T-helper 1 cell treated with Interleukin-12 subunit alpha and Interleukin-12 subunit beta and Interleukin-4 antibody, amounts not matched to agents 30 μg/mL and 1 μg/mL, for 36 hours (primary cell): ENCODE measurements at regions not wholly inside any gene's neighbourhood (a gene's known extent, or its start where the extent isn't known, plus 50 kb on each side); places are given as distances from the start of the nearest gene placed in this dataset.
"Not testable (repeated sequence)": the region's sequence is repeated elsewhere in the genome, so short reads cannot be mapped to it uniquely, and the experiment has no call there.

ENCODE experiments used
- H3K27ac Mint-ChIP-seq: one replicate; pipeline ENCODE4 v1.8.0; 2021; ENCODE audit warnings: mild to moderate bottlenecking, mixed read lengths
- H3K27me3 Mint-ChIP-seq: one replicate; pipeline ENCODE4 v1.8.0; 2021; ENCODE audit warnings: low read depth, mixed read lengths
- H3K36me3 Mint-ChIP-seq: one replicate; pipeline ENCODE4 v1.8.0; 2021; ENCODE audit warnings: low read depth, mixed read lengths
- H3K4me1 Mint-ChIP-seq: one replicate; pipeline ENCODE4 v1.8.0; 2021; ENCODE audit warnings: low read depth, mixed read lengths
- H3K4me3 Mint-ChIP-seq: one replicate; pipeline ENCODE4 v1.8.0; 2021; ENCODE audit warnings: mild to moderate bottlenecking, moderate library complexity, mixed read lengths
- H3K9me3 Mint-ChIP-seq: one replicate; pipeline ENCODE4 v1.8.0; 2021; ENCODE audit warnings: mixed read lengths

DNA sequence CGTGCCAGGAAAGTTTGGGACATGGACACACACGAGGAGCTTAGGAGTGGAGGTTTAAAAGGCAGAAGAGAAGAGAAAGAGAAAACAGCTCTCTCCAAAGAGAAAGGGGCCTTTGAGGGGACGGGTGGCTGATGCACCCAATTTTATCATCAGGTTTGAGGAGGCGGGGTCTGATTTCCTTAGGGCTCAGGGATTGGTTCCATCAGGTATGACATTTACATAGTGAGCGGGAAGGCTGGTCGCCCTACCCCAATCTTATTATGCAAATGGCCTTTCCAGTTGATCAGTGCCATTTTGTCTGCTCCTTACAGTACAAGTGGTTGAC, 749.1 kb upstream of the TPTE start:
- Mint-ChIP-seq H3K9me3 (peaks cover 32% of the 10 kb centered on the region), H3K36me3 (peaks cover 6% of the 10 kb centered on the region), H3K27ac (no peak overlapping the region), H3K27me3 (no peaks in the 10 kb centered on the region), H3K4me3 (no peak overlapping the region), H3K4me1 (no peaks in the 10 kb centered on the region)

DNA sequence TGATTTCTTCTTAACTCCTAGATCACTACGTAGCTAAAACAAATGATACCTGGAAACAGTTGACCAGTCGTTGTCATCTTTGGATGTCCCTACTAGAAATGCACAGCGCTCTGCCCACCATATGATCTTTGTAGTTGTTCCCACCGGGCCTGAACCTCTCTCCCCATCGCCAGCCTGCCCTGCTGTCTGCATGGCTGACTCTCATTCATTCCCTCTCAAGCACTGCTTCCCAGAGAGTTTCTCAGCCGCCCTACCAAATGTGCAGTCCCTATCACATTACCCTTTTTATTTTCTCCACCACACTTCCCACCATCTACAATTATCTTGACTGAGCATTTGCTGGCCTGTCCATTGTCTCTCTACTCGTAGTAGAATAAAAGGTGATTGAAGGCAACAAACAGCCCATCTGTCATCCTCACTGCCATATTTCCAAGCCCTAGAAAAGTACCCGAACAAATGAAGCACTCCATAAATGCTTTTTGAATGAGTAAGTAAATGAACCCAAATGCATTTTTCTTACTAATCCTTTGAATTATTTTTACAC, 748.4 kb upstream of the TPTE start:
- H3K27ac Mint-ChIP-seq, H3K36me3 Mint-ChIP-seq, H3K4me1 Mint-ChIP-seq, H3K27me3 Mint-ChIP-seq, H3K4me3 Mint-ChIP-seq: not testable (repeated sequence)
- H3K9me3 Mint-ChIP-seq: peaks cover 38% of the 10 kb centered on the region

DNA sequence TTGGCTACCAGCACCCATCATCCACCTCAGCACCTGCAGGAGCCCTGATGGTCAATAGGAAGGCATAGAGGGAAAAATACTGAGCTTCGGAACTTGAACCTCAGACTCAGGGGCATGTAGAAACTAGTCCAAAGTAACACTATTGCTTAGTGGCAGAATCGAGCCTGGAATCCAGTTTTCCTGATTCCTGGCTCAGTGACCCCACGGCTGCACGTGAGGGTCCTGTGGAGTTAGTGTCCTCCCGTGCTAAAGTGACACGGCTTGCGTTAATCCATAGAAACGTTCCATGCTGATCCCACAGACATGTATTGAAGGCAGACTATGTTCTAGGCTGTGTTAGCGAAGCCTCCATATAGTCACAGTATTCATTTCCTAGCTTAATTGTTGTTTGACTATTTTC, 747.0 kb upstream of the TPTE start:
- Mint-ChIP-seq H3K4me3 (no peak overlapping the region), H3K36me3 (peaks cover 6% of the 10 kb centered on the region), H3K27me3 (no peaks in the 10 kb centered on the region), H3K4me1 (no peaks in the 10 kb centered on the region), H3K9me3 (peaks cover 49% of the 10 kb centered on the region), H3K27ac (no peak overlapping the region)

DNA sequence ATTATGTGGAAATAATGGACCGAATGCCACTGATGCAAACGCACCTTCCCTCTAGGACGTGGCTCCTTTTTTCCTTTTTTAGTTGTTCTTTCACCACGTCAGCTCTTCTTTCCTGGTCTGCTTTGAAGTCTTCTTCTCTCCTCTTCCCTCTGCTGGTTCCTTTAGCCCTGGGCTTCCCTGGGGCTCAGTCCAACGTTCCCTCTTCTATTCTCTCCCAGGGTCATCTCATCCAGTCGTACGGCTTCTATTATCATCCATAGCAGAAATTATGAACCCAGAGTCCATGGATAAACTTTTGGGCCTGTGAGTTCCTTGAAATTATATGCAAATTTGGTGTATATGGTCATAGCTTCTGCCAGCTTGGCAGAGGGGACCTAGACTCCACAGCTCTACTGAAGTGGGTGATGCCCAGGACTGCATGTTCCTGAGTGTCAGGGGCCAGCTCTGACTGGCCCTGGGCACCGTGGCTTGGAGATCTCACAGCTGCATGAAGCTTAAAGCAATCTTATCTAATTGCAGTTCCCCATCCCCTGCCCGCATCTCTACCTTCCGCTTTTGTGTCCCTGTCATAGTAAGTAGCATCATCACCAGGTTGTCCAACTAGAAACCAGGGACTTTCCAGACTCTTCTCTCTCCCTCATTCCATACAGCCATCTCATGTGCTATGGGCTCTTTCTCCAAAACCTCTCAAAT, 746.3 kb upstream of the TPTE start:
- H3K9me3 Mint-ChIP-seq: peaks cover 53% of the 10 kb centered on the region
- H3K36me3 Mint-ChIP-seq, H3K4me1 Mint-ChIP-seq, H3K4me3 Mint-ChIP-seq, H3K27ac Mint-ChIP-seq, H3K27me3 Mint-ChIP-seq: not testable (repeated sequence)

DNA sequence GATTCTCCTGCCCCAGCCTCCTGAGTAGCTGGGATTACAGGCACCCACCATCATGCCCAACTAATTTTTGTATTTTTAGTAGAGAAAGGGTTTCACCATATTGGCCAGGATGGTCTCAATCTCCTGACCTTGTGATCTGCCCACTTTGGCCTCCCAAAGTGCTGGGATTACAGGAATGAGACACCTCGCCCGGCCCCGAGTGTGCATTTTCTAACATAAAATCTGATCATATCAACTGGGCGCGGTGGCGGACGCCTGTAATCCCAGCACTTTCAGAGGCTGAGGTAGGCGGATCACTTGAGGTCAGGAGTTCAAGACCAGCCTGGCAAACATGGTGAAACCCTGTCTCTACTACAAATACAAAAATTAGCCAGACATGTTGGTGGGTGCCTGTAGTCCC, 745.5 kb upstream of the TPTE start:
- not testable (repeated sequence) for H3K27ac Mint-ChIP-seq, H3K27me3 Mint-ChIP-seq, H3K4me1 Mint-ChIP-seq, H3K4me3 Mint-ChIP-seq, H3K36me3 Mint-ChIP-seq
- peaks cover 62% of the 10 kb centered on the region for H3K9me3 Mint-ChIP-seq

DNA sequence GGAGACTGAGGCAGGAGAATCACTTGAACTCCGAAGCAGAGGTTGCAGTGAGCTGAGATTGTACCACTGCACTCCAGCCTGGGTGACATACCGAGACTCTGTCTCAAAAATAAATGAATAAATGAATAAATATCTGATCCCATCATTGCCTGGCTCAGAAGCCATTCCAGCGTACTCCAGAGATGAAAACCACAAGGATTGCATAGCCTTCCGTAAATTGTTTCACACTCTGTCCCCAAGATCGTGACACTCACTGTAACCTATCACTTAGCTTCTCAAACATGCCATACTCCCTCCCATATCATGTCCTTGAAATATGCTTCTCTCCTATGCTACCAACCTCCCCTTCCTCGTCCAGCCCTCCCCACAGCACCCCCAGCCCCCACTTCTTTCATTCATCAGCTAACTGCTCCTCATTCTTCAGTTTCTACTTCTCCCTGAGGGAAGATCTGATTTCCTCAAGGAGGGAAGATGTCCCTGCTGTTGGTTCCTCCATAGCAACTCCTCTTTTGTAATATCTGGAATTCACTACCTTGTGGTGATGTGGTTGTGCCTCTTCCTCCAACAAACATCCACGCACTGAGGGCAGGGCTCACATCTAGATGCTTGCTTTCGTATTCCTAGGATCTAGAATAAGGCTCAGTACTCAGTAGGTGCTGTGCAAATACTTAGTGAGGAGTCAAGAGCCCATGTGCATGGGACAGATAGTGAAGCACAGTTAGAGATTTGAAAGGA, 744.9 kb upstream of the TPTE start:
- peaks cover 66% of the 10 kb centered on the region for H3K9me3 Mint-ChIP-seq
- not testable (repeated sequence) for H3K4me1 Mint-ChIP-seq, H3K27me3 Mint-ChIP-seq, H3K27ac Mint-ChIP-seq, H3K4me3 Mint-ChIP-seq, H3K36me3 Mint-ChIP-seq

DNA sequence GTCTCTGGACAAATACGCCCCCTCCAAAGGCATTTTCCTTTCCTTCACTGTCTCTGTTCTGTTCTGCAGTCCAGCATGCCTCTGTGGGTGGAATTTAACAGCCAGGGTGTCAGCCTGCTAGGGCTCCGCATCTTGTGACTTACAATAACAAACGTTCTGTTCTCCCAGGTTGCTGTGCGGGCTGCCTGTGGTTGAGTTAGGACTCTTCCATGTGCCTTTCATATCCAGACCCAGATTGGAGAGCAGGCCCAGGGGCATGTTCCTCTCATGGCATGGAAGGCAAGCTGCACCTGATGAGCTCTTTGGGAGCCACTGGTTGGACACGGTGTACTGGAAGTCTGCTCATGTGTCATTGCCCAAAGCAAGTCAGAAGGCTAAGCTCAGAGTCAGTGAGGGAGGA, 742.8 kb upstream of the TPTE start:
- H3K4me1 Mint-ChIP-seq, H3K27me3 Mint-ChIP-seq: not testable (repeated sequence)
- peaks cover 85% of the 10 kb centered on the region for H3K9me3 Mint-ChIP-seq

DNA sequence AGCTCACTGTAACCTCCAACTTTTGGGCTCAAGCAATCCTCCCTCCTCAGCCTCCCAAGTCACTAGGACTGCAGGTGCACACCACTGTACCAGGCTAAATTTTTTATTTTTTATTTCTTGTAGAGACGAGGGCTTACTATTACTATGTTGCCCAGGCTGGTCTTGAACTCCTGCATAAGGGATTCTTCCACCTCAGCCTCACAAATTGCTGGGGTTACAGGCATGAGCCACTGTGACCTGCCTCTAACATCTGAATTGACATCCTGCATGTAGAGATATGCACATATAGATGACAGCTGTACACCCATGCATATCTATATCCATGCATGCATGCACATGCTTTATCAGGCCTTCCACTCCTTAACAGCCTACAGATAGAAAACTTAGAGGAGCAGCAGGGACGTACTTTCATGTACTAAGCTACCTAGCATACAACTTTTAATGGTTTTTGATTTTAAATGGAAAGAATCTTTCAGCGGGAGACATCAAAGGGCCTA, 740.9 kb upstream of the TPTE start:
- H3K27ac Mint-ChIP-seq: no peak overlapping the region
- H3K36me3 Mint-ChIP-seq: peaks cover 4% of the 10 kb centered on the region
- no peaks in the 10 kb centered on the region for H3K4me1 Mint-ChIP-seq
- H3K27me3 Mint-ChIP-seq: no peaks in the 10 kb centered on the region
- H3K4me3 Mint-ChIP-seq: no peak overlapping the region
- H3K9me3 Mint-ChIP-seq: peaks cover 78% of the 10 kb centered on the region

More for the DNA sequence above, 742.8 kb upstream of the TPTE start:
- not testable (repeated sequence) for H3K27ac Mint-ChIP-seq, H3K4me3 Mint-ChIP-seq, H3K36me3 Mint-ChIP-seq

DNA sequence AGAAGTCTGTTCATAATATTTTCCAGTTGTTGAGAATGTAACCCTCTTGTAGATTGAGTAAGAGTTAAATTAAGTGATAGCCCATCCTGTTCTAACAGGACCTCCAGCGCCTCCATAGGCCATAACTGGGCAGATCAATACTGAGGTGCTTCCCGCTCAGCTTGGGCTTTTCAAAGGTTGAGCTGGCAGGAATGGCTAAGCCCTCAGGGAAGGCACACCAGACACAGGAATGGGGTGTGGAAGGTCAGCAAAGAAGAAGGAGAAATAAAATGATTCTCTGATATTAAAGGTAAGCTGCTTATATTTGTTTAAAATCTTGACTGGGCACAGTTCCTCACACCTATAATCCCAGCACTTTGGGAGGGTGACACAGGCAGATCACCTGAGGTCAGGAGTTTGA, 737.8 kb upstream of the TPTE start:
- H3K27me3 Mint-ChIP-seq, H3K27ac Mint-ChIP-seq, H3K4me3 Mint-ChIP-seq, H3K4me1 Mint-ChIP-seq, H3K36me3 Mint-ChIP-seq: not testable (repeated sequence)
- peaks cover 80% of the 10 kb centered on the region for H3K9me3 Mint-ChIP-seq

DNA sequence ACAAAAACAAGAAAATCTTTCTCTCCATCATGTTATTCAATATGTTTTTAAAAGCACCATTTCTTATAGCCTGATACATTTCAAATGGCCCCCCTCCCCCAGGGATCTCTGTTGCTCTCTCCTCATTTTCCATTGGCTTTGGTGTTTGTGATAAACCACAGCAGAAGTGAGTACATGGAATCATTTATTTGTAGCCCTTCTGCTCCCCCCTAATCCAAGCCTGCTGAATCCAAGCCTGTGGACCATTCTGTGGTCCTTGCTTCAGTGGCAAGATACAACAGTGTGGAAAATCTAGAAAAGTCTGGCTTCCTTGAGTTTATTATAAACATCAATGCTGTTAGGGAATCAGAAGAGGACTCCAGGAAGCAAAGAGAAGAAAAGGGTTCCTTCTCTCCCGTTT, 737.2 kb upstream of the TPTE start:
- H3K27me3 Mint-ChIP-seq, H3K36me3 Mint-ChIP-seq, H3K4me3 Mint-ChIP-seq, H3K4me1 Mint-ChIP-seq, H3K27ac Mint-ChIP-seq: not testable (repeated sequence)
- H3K9me3 Mint-ChIP-seq: peaks cover 82% of the 10 kb centered on the region

DNA sequence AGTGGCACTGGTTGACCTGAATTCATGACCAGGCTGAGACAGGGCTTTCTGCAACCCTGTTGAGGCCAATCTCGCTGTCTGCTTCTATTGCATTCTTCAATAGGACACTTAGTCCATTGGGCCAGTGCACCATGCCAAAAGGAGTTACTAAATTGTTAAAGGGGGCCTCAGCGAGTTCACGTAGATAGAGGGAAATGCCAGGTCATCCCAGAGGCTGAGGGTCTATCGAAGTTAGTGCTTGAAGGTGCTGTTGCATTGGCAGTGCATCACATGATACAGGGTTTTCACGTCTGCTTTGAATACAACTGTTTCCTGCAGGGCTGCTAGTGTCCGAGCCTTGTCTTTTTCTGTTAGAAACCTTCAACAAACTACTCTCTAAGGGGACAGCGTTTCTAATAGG, 735.3 kb upstream of the TPTE start:
- not testable (repeated sequence) for H3K27ac Mint-ChIP-seq, H3K36me3 Mint-ChIP-seq, H3K4me3 Mint-ChIP-seq, H3K4me1 Mint-ChIP-seq, H3K27me3 Mint-ChIP-seq
- H3K9me3 Mint-ChIP-seq: peaks cover 81% of the 10 kb centered on the region

DNA sequence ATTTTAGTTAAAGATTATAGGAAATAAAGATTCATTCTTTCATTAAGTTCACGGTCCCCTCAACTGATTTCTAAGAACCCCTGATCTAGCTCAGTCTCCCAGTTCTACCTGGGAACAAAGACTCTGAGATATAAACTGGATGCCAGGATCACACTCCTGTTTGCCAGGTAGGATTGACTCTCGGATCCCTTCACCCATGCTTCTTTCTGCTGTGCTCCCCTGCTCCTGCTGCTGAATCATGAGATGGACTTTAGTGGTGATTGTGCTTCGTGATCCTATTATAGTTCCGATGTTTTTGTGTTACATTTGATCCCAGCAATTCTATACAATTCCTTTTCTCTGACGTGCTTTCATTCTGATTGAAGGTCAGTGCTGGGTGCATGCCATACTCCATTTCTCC, 733.1 kb upstream of the TPTE start:
- not testable (repeated sequence) for H3K27ac Mint-ChIP-seq, H3K36me3 Mint-ChIP-seq, H3K4me3 Mint-ChIP-seq, H3K27me3 Mint-ChIP-seq, H3K4me1 Mint-ChIP-seq
- H3K9me3 Mint-ChIP-seq: peaks cover 81% of the 10 kb centered on the region

DNA sequence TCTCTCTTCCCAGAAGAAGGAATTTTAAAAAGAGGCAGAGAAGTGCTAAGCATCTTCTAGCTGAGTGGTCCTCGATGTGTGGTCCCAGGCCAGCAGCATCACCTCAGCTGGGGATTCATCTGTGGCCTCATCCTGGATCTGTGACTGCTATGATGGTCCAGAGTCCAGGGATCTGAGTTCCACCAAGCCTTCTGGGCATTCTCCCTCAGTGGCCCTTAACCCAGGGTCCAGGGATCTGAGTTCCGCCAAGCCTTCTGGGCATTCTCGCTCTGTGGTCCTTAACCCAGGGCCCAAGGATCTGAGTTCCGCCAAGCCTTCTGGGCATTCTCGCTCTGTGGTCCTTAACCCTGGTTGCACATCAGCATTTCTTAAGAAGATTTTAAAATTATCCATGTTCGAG, 731.0 kb upstream of the TPTE start:
- H3K9me3 Mint-ChIP-seq: peaks cover 86% of the 10 kb centered on the region
- H3K36me3 Mint-ChIP-seq: not testable (repeated sequence)

DNA sequence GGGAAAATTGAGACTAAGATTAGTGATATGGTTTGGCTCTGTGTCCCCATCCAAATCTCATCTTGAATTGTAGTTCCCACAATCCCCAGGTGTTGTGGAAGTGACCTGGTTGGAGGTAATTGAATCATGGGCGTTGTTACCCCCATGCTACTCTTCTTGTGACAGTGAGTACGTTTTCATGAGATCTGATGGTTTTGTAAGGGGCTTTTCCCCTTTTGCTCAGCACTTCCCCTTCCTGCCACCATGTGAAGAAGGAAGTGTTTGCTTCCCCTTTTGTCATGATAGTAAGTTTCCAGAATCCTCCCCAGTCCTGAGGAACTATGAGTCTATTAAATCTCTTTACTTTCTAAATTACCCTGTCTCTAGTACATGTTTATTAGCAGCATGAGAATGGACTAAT, 729.9 kb upstream of the TPTE start:
- not testable (repeated sequence) for H3K36me3 Mint-ChIP-seq, H3K27ac Mint-ChIP-seq, H3K4me1 Mint-ChIP-seq, H3K27me3 Mint-ChIP-seq, H3K4me3 Mint-ChIP-seq
- H3K9me3 Mint-ChIP-seq: peaks cover 88% of the 10 kb centered on the region

More for the DNA sequence above, 731.0 kb upstream of the TPTE start:
- not testable (repeated sequence) for H3K27me3 Mint-ChIP-seq, H3K4me3 Mint-ChIP-seq, H3K27ac Mint-ChIP-seq, H3K4me1 Mint-ChIP-seq

DNA sequence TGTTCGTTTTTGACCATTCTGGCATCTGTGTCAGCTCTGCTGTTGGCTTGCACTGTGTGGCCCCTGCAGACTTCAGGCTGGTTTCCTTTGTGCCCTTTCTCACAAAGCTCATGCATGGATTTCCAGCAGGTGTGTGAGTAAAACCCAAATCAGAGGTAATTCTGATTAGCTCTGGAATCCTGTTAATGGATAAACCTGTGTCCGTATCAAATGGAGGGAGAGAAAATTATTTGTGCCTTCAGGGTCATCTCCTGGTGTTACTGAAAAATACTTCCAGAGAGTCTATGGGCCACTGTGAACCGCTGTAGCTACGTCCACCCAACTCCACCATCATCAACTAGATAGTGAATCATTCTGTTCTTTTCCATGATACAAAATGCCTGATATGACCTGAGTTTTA, 726.1 kb upstream of the TPTE start:
- not testable (repeated sequence) for H3K27me3 Mint-ChIP-seq, H3K4me3 Mint-ChIP-seq, H3K4me1 Mint-ChIP-seq, H3K36me3 Mint-ChIP-seq, H3K27ac Mint-ChIP-seq
- peaks cover 59% of the 10 kb centered on the region for H3K9me3 Mint-ChIP-seq
